NCI-H524 treated with DMSO at 0.1 percent for 48 hours (cell line): ENCODE measurements at regions not wholly inside any gene's neighbourhood (a gene's known extent, or its start where the extent isn't known, plus 50 kb on each side); places are given as distances from the start of the nearest gene placed in this dataset.

Source experiments
- DNase-seq: peaks from one replicate; lab custom pipeline; 2025; lab: John Stamatoyannopoulos, UW

DNA sequence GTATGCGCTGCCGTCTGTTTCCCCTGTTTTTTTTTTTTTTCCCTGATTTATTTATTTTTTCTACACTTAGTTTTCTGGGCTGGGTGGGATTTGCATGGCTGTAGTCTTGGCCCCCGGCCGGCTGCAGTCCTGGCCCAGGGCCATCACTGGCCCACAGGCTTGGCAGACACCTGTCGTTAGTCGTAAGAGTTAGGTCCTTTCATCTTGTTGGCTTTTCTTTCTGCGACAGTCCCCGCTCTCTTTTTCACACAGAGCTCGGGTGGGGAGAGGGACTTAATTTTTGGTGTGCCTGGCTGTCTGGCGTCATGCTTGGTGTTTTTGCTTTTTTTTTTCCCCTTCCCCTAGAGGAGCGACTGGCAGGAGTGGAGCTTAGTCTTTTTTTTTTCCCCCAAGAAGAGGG is 183.4 kb downstream of the KLF13 start:
- DNase-seq = no peak

DNA sequence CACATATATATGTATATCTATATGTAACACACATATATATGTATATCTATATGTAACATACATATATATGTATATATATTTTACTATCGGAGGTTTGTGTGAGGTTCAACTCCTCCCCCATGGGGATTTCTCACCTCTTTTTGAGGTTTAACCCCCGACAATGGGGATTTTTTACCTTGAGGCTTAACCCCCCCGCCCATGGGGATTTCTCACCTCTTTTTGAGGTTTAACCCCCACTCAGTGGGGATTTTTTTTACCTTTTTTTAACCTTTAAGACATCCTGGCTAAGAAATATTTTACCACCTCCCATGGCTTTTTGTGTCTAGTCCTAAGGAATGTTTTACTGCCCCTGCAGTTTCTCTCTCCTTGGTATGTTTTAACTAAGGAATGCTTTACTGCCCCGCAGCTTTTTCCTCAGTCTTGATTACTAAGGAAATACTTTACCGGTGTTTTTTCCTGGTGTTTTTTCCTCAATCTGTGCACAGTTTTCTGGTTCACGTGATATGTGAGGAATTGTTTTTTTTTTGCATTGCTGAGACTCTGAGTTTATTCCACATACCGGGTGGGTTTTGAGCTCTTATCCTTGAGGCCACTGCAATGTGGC is 185.2 kb downstream of the KLF13 start:
- DNase-seq = no peak

DNA sequence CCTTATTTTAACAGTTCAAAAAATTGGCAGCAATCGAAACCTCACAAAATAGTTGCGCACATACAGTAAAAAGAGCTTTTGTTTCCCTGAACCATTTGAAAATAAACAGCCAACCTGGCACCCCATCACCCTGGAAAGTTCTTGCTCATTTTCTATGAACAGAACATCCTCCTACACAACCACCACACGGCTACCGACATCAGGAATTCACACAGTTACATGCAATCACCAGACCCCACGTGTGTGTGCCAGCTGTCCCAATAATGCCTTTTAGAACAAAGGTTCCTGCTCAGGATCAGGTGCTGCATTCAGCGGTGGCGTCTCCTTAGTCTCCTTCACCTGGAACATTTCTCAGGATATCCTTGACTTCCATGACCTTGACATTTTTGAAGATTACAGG is 186.5 kb downstream of the KLF13 start:
- DNase-seq = no peak

- DNase-seq = no peak
Measured at GRCh38 chr15:31516440-31516839, 189.8 kb downstream of the KLF13 start.

GRCh38 chr15:31516874-31517273 is 190.2 kb downstream of the KLF13 start:
- DNase-seq = no peak

DNA sequence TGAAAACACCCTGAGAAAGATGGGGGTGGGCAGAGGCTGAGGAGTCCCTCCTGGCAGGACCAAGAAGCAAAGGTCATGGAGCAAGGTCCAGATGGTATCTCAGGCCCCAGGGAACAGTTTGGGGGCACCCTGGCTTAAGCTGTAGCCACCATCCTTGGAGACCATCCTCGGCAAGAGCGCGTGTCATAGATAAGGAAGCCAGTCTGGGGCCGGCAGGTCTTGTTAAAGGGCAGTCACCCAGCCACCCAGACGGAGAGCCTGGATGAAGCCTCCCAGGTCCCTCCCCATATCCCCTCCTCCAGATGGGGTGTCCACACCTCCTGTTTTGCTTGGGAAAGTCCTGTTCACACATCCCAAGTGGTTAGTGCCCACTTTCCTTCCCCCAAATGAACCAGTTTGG is 191.1 kb downstream of the KLF13 start:
- DNase-seq = no peak

DNA sequence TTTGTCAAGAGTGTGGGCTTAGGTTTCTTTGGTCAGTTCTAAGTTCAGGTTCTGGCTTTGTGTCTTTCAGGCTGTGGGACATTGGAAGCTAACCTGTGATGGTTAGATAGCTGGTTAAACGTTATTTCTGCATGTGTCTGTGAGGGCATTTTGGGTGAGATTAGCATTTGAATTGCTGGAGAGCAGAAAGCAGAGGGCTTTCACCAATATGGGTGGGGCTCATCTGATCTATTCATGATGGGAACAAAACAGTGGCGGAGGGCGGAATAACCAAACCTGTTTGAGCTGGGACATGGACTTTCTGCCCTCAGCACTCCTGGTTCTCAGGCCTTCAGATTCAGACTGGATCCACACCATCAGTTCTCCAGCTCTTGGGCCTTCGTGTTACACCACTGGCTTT is 195.4 kb downstream of the KLF13 start:
- DNase-seq = no peak

- no peak for DNase-seq
Measured at GRCh38 chr15:31523027-31523654, 196.5 kb downstream of the KLF13 start.

- no peak for DNase-seq
Measured at GRCh38 chr15:31523655-31524049, 197.0 kb downstream of the KLF13 start.

DNA sequence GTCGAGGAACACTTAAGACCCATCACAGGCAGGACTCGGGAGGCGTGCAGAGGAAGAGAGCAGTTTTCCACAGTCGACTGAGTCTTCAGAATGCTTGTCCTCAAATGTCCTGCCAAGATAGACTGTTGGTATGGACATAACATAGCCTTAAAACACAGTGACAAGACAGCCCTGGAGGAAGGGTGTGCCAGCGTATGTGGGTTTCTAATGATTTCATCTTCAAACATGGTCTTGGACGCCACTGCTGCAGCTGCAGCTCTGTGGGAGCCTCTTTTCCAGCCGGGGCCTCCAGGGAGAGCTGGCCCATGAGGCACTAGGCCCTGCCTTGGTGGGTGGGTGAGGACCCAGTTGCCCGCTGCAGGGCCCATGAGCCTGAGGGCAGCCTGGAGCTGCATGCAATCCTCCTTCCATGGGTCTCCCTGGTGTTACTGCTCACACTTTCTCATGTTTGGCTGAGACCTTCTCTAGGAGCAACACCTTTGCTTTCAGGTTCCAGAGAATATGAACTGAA is 198.6 kb downstream of the KLF13 start:
- DNase-seq = no peak

DNA sequence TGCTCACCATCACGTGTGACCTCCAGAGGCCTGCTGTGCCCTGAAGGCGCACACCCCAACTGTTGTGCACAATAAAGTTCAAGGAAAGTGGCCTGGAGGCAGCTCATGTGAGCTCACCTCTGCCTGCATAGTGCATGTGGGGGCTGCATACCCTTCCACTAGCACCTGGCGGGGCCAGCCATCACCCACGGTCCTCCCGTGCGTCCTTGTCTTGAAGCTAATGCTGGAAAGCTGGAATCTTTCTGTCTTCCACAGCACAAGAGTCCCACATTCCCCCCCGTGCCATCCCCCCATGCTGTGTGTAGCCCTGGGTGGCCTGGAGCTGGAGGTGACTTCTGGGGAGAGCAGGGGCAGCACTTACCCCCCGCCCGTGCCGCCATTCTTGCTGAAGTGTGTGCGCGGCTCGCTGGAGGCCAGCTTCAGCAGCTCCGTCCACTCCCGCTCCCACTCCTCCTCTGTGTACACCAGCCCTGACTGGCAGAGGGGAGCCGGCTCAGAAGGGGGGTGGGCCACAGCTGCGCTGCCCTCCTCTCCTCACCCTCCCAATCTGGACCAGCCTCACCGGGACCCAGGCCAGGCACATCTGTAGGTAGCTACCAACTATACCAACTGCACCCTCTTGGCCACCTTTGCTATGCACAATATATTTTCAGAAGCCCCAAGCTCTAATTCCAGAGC is 199.5 kb downstream of the KLF13 start:
- DNase-seq = no peak

DNA sequence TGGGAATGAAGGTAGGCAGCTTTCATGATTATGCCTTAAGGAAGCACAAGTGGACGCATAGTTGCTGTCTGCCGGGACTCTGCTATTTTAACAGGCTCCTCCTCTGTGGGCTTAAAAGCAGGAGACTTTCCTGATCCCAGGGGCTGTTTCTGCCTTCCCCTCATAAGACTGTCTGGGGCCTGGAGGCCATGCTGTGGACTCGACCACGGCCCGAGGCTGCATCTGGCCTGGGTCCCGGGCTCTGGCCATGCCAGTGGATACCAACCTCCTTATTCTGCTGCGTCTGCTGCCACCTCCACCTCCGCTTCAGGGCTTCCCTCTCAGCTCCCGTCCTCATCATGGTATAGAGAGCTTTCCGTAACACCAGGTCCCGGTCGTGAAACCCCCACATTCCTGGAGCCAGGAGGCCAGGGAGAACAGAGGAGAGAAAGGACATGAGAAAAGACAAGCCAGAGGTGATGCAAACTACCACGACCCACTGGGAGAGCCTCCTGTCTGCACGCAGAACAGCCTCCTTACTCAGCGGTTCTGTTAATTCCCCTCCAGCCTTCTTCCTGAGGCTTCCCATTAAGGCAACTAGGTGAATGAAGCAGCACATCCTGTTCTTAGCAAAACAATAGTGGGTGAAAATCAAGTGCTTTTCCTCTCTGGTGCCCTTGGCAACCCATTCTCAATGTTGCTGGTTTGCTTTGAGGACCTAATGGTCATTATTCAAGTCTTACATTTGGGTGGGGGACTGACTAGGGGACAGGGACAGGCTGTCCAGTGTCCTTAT is 200.5 kb downstream of the KLF13 start:
- DNase-seq = no peak

DNA sequence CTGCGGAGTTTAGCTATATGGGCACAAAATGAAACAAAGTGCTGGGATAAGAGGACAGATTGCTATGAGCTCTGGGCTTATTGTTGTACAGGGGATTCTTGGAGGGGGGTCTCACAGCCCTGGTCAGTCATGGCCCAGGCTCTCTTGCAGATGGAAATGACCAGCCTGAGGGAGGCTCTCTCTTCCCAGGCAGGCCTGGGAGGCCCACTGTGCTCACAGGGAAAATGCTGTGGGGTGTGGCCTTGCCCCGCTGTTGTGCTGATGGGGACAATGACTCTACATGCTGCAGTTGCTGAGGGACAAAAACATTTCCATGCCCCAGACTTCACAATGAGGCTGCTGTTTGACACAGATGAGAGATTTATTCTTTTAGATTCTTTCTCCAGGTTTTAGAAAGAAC is 202.2 kb downstream of the KLF13 start:
- DNase-seq = no peak

DNA sequence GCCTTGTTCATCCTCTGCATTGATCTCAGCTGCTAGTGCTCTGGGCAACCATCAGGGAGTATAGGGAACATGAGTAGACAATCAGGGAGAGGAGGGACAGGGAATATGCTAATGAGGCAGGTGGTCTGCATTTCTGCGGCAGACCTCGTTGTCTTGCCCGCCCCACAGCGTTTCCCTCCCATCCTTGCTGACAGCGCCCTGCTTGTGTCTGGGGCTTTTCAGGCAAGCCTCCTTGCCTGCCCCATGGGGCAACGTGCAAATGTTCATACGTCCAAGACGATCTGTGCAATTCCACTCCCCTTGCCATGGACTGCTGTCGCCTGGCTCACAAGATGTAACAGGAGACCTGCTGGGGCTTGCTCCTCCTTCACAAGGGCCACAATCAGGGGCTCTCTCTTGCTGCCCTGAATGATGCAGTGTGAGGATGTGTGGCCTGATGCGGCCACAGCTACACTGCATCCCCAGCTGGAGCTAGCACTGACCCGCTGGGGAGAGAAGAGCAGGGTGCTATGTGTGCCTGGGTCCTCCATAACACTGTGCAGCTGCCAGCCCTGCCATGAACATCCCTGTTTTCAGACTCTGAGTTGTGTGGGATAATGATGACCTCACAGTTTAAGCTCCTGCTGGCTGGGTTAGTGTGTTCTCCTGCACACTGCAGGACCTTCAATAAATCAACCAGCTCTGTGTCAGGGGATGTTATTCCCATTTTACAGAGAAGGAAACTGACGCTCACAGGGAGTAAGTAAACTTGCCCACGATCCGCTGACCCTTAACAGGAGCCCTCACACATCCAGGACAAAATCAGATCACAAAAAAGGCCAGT is 211.3 kb downstream of the KLF13 start:
- no peak for DNase-seq

DNA sequence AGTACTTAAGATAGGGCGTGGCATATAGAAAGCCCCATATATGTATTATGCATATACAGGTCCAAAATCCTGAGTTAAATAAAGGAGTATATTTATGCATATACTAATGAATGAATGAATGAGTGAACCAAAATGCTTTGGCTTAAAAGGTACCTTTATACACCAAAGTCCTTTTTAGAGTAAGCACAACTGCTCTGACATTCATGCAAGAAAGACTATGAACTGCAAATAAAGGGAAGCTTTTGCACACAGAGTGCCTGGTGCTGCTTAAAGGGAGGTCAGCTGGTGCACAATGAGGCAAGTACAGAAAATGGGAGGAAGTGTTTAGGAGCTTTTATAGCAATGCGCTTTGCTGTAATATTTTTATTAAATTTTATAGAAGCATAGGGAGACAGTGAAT is 214.0 kb downstream of the KLF13 start:
- DNase-seq = no peak

- DNase-seq = no peak
Measured at GRCh38 chr15:31544361-31544760, 217.7 kb downstream of the KLF13 start.

DNA sequence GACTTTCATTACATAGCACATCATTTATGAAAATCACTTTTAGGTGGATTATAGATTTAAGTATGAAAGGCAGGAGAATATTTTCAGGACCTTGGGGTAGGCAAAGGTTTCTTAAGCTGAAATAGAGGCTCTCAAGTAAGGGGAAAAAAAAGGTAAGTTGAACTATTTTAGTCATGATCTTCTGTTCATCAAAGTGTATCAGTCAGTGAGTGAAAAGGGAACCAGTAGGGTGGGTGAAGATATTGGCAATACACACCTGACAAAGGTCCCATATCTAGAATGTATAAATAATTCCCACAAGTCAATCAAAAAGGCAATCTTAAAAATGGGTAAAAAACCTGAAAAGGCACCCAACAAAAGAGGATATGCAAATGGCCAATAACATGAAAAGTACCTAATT is 218.6 kb downstream of the KLF13 start:
- no peak for DNase-seq

GRCh38 chr15:31550211-31550977 is 223.8 kb downstream of the KLF13 start:
- no peak for DNase-seq

GRCh38 chr15:31551323-31551722 is 224.7 kb downstream of the KLF13 start:
- DNase-seq = no peak

- no peak for DNase-seq
Measured at GRCh38 chr15:31552482-31553099, 226.0 kb downstream of the KLF13 start.

- DNase-seq = no peak
Measured at GRCh38 chr15:31554261-31554660, 227.6 kb downstream of the KLF13 start.
